ENCODE measurements at regions not wholly inside any gene's neighbourhood (a gene's known extent, or its start where the extent isn't known, plus 50 kb on each side); places are given as distances from the start of the nearest gene placed in this dataset.
"Not testable (repeated sequence)": the region's sequence is repeated elsewhere in the genome, so short reads cannot be mapped to it uniquely, and the experiment has no call there.

DNA sequence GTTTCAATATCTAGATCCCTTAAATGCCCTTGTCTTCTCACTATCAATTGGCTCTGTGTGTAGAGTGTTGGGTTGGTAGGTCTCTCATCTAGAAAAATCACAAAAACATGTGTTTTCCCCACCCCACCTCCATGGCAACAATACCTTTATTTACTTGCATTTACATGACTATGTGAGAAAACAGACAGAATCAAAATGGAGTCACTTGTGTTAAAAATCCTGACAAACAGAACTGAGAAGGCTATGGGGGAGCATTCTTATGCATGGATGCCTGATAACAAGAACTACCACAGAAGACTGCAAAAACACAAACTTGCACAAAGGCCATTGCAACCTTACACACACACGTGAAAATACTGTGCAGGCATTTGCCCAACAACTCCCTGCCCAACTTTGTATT, 1352.9 kb upstream of the CDH9 start:
- no peaks in the 10 kb centered on the region for H3K36me3 ChIP-seq (ENCODE audit: insufficient read depth, low read length)
- no peak overlapping the region for H3K4me3 ChIP-seq (ENCODE audit: low read length)
- H3K27me3 ChIP-seq (ENCODE audit: insufficient read depth, low read length), result no peaks in the 10 kb centered on the region
- H3K9me3 ChIP-seq (ENCODE audit: low read length), result no peaks in the 10 kb centered on the region
- no peak overlapping the region for H2AFZ ChIP-seq (ENCODE audit: low read depth, low read length)
- no peaks in the 10 kb centered on the region for H3K4me1 ChIP-seq (ENCODE audit: insufficient read depth, low read length)

DNA sequence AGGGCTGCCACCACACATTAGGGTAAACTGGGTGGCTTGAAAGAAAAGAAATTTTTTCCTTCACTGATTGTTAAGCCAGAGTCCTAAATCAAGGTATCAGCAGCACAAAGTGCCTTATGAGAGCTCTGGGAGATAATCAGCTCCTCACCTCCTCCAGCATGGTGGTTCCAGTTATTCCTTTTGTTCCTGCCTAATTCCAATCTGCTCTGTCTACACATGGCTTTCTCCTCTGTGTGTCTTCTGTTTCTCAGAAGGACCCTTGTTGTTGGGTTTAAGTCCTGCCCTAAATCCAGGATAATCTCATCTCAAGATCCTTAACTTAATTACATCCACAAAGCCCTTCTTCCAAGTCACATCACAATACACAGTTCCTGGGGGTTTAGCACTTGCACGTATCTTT, 1352.0 kb upstream of the CDH9 start:
- Histone ChIP-seq H3K4me1 (ENCODE audit: insufficient read depth, low read length) (no peaks in the 10 kb centered on the region), H3K36me3 (ENCODE audit: insufficient read depth, low read length) (no peaks in the 10 kb centered on the region)

GRCh38 chr5:28389727-28390126, 1351.3 kb upstream of the CDH9 start:
- H2AFZ ChIP-seq (ENCODE audit: low read depth, low read length); H3K4me3 ChIP-seq (ENCODE audit: low read length); H3K9me3 ChIP-seq (ENCODE audit: low read length); H3K36me3 ChIP-seq (ENCODE audit: insufficient read depth, low read length); H3K27me3 ChIP-seq (ENCODE audit: insufficient read depth, low read length); H3K4me1 ChIP-seq (ENCODE audit: insufficient read depth, low read length): not testable (repeated sequence)

More for the DNA sequence above, 1352.0 kb upstream of the CDH9 start:
- Histone ChIP-seq H3K9me3 (ENCODE audit: low read length) (no peaks in the 10 kb centered on the region), H3K27me3 (ENCODE audit: insufficient read depth, low read length) (no peaks in the 10 kb centered on the region), H2AFZ (ENCODE audit: low read depth, low read length) (no peak overlapping the region), H3K4me3 (ENCODE audit: low read length) (no peak overlapping the region)

GRCh38 chr5:28388428-28388827, 1350.0 kb upstream of the CDH9 start:
- Histone ChIP-seq H2AFZ (ENCODE audit: low read depth, low read length) (no peak overlapping the region), H3K27me3 (ENCODE audit: insufficient read depth, low read length) (no peaks in the 10 kb centered on the region), H3K4me1 (ENCODE audit: insufficient read depth, low read length) (no peaks in the 10 kb centered on the region), H3K4me3 (ENCODE audit: low read length) (no peak overlapping the region), H3K9me3 (ENCODE audit: low read length) (no peaks in the 10 kb centered on the region), H3K36me3 (ENCODE audit: insufficient read depth, low read length) (no peaks in the 10 kb centered on the region)

DNA sequence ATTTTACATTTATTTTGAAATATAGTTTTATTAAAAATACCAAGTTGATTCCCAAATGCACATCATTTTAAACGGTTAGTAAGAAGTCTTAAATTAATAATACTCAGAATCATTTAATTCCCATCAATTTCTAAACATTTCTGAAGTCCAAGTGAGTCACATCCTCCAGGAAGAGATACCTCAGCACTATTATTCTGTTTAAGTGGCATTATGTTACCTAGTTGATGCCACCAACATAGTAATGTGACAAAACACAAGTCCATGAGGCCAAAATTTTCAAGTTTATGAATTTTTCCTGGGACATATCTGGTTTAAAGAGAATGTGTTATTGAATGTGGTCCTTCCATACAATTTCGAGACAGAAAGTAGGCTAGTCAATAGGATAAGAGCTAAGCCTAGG, 1348.3 kb upstream of the CDH9 start:
- Histone ChIP-seq H3K27me3 (ENCODE audit: insufficient read depth, low read length) (no peaks in the 10 kb centered on the region), H3K4me1 (ENCODE audit: insufficient read depth, low read length) (no peaks in the 10 kb centered on the region), H3K36me3 (ENCODE audit: insufficient read depth, low read length) (no peaks in the 10 kb centered on the region), H3K9me3 (ENCODE audit: low read length) (no peaks in the 10 kb centered on the region), H2AFZ (ENCODE audit: low read depth, low read length) (no peak overlapping the region), H3K4me3 (ENCODE audit: low read length) (no peak overlapping the region)

- no peak overlapping the region for H3K4me3 ChIP-seq (ENCODE audit: low read length)
Measured at GRCh38 chr5:28380167-28380566, 1341.8 kb upstream of the CDH9 start.

DNA sequence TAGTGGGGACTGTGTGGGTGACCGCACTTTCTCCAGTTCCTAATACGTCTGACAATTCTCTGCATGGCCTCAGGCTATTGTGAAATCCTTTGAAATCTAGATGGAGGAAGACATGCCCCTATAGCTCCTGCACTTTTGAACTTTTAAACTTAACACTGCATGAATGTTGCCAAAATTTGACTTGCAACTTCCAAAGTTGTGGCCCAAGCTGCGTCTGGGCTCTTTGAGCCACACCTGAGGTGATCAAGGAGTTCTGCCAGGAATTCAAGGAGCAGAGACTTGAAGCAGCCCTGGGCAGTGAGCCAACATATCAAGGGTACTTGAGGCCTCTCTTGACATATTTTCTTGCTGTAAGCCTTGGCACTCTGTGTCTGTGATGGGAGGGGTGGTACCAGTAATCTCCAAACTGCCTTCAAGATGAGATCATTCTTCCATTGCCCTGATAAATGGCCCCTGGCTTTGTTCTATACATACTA, 1336.1 kb upstream of the CDH9 start:
- Histone ChIP-seq H2AFZ (ENCODE audit: low read depth, low read length) (no peak overlapping the region), H3K4me3 (ENCODE audit: low read length) (no peak overlapping the region), H3K4me1 (ENCODE audit: insufficient read depth, low read length) (peaks cover 4% of the 10 kb centered on the region), H3K27me3 (ENCODE audit: insufficient read depth, low read length) (no peaks in the 10 kb centered on the region), H3K9me3 (ENCODE audit: low read length) (no peaks in the 10 kb centered on the region), H3K36me3 (ENCODE audit: insufficient read depth, low read length) (no peaks in the 10 kb centered on the region)

More at GRCh38 chr5:28380167-28380566, 1341.8 kb upstream of the CDH9 start:
- no peaks in the 10 kb centered on the region for H3K36me3 ChIP-seq (ENCODE audit: insufficient read depth, low read length)
- no peak overlapping the region for H2AFZ ChIP-seq (ENCODE audit: low read depth, low read length)
- H3K9me3 ChIP-seq (ENCODE audit: low read length), result no peaks in the 10 kb centered on the region
- H3K4me1 ChIP-seq (ENCODE audit: insufficient read depth, low read length), result peaks cover 3% of the 10 kb centered on the region
- H3K27me3 ChIP-seq (ENCODE audit: insufficient read depth, low read length), result no peaks in the 10 kb centered on the region

DNA sequence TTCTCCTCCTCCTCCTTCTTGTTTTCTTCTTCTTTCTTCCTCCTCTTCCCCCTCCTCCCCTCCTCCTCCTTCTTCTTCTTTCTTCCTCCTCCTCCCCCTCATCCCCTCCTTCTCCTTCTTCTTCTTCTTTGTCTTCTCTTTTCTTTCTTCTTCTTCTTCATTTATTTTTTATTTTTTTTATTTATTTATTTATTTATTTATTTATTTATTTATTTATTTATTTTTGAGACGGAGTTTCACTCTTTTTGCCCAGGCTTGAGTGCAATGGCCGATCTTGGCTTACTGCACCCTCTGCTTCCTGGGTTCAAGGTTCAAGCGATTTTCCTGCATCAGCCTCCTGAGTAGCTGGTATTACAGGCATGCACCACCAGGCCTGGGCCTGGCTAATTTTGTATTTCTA, 1332.5 kb upstream of the CDH9 start:
- Histone ChIP-seq H3K27me3 (ENCODE audit: insufficient read depth, low read length) (no peaks in the 10 kb centered on the region), H3K36me3 (ENCODE audit: insufficient read depth, low read length) (no peaks in the 10 kb centered on the region), H3K4me3 (ENCODE audit: low read length) (no peak overlapping the region), H3K4me1 (ENCODE audit: insufficient read depth, low read length) (peaks cover 4% of the 10 kb centered on the region), H2AFZ (ENCODE audit: low read depth, low read length) (no peak overlapping the region), H3K9me3 (ENCODE audit: low read length) (no peaks in the 10 kb centered on the region)

- H3K4me1 ChIP-seq (ENCODE audit: insufficient read depth, low read length), result no peaks in the 10 kb centered on the region
- no peak overlapping the region for H2AFZ ChIP-seq (ENCODE audit: low read depth, low read length)
- no peaks in the 10 kb centered on the region for H3K9me3 ChIP-seq (ENCODE audit: low read length)
- no peaks in the 10 kb centered on the region for H3K36me3 ChIP-seq (ENCODE audit: insufficient read depth, low read length)
- H3K4me3 ChIP-seq (ENCODE audit: low read length), result no peak overlapping the region
- no peaks in the 10 kb centered on the region for H3K27me3 ChIP-seq (ENCODE audit: insufficient read depth, low read length)
Measured at GRCh38 chr5:28369418-28369817, 1331.0 kb upstream of the CDH9 start.

DNA sequence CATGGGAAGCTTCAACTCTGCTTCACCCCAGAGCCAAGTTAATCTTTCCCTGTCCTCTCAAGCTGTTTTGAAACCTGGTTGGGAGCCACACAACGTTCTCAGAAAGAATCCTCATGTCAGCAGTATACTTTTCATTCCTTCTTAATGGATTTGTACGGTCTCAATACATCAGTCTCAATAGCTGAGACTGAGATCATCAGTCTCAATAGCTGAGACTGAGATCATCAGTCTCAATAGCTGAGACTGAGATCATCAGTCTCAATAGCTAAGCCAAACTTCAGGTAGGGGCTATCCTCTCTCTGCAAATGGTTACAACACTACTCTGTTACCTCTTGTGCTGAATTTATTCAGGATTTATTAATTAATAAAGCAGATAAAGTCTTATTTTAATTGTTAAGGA, 1317.4 kb upstream of the CDH9 start:
- Histone ChIP-seq H3K36me3 (ENCODE audit: insufficient read depth, low read length) (no peaks in the 10 kb centered on the region), H3K9me3 (ENCODE audit: low read length) (no peaks in the 10 kb centered on the region), H3K27me3 (ENCODE audit: insufficient read depth, low read length) (no peaks in the 10 kb centered on the region)

GRCh38 chr5:28346696-28347095, 1308.3 kb upstream of the CDH9 start:
- Histone ChIP-seq H3K9me3 (ENCODE audit: low read length) (no peaks in the 10 kb centered on the region), H3K36me3 (ENCODE audit: insufficient read depth, low read length) (no peaks in the 10 kb centered on the region), H3K4me1 (ENCODE audit: insufficient read depth, low read length) (no peaks in the 10 kb centered on the region), H2AFZ (ENCODE audit: low read depth, low read length) (no peak overlapping the region), H3K4me3 (ENCODE audit: low read length) (no peak overlapping the region), H3K27me3 (ENCODE audit: insufficient read depth, low read length) (no peaks in the 10 kb centered on the region)

More for the DNA sequence above, 1317.4 kb upstream of the CDH9 start:
- H2AFZ ChIP-seq (ENCODE audit: low read depth, low read length), result no peak overlapping the region
- H3K4me3 ChIP-seq (ENCODE audit: low read length), result no peak overlapping the region
- H3K4me1 ChIP-seq (ENCODE audit: insufficient read depth, low read length), result peaks cover 4% of the 10 kb centered on the region

DNA sequence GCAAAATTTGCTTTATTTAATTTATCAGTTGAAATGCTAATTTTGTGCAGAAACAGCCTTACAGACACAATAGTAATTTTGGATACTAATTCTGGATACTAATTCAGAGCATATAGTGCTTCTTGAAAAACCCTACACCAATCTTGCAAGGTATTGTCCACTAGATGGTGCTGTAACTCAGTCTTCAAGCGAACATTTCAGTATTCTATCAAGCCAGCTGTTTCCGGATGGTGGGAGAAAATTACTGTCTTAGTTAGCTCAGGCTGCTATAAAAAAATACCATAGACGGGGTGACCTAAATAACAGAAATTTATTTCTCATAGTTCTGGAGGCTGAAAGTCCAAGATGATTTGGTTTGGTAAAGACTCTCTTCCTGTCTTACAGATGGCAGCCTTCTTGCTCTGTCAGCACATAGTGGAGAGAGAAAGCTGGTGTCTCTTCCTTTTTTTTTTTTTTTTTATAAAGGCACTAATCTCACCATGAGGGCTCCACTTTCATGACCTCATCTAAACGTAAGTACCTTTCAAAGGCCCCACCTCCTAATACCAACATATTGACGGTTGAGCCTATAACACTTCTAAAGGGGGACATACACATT, 1306.5 kb upstream of the CDH9 start:
- Histone ChIP-seq H3K4me3 (ENCODE audit: low read length) (no peak overlapping the region), H3K27me3 (ENCODE audit: insufficient read depth, low read length) (no peaks in the 10 kb centered on the region), H3K9me3 (ENCODE audit: low read length) (no peaks in the 10 kb centered on the region)

GRCh38 chr5:28329176-28329575, 1290.8 kb upstream of the CDH9 start:
- Histone ChIP-seq H3K4me1 (ENCODE audit: insufficient read depth, low read length) (no peaks in the 10 kb centered on the region), H3K9me3 (ENCODE audit: low read length) (peaks cover 3% of the 10 kb centered on the region), H3K27me3 (ENCODE audit: insufficient read depth, low read length) (no peaks in the 10 kb centered on the region)

More for the DNA sequence above, 1306.5 kb upstream of the CDH9 start:
- Histone ChIP-seq H3K4me1 (ENCODE audit: insufficient read depth, low read length) (no peaks in the 10 kb centered on the region), H3K36me3 (ENCODE audit: insufficient read depth, low read length) (no peaks in the 10 kb centered on the region), H2AFZ (ENCODE audit: low read depth, low read length) (no peak overlapping the region)

DNA sequence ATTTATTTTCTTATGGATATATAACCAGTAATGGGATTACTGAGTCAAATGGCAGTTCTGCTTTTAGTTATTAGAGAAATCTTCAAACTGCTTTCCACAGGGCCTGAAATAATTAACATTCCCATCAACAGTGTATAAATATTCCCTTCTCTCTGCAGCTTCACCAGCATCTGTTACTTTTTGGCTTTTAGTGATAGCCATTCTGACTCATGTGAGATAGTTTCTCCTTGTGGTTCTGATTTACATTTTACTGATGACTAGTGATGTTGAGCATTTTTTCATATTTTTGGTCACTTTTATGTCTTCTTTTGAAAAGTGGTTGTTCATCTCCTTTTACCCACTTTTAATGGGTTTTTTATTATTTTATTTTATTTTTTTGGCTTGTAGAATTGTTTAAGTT, 1290.3 kb upstream of the CDH9 start:
- H3K4me1 ChIP-seq (ENCODE audit: insufficient read depth, low read length), result no peaks in the 10 kb centered on the region
- no peaks in the 10 kb centered on the region for H3K27me3 ChIP-seq (ENCODE audit: insufficient read depth, low read length)

More at GRCh38 chr5:28329176-28329575, 1290.8 kb upstream of the CDH9 start:
- no peak overlapping the region for H2AFZ ChIP-seq (ENCODE audit: low read depth, low read length)
- no peaks in the 10 kb centered on the region for H3K36me3 ChIP-seq (ENCODE audit: insufficient read depth, low read length)
- H3K4me3 ChIP-seq (ENCODE audit: low read length), result no peak overlapping the region

More for the DNA sequence above, 1290.3 kb upstream of the CDH9 start:
- peaks cover 3% of the 10 kb centered on the region for H3K9me3 ChIP-seq (ENCODE audit: low read length)
- H3K36me3 ChIP-seq (ENCODE audit: insufficient read depth, low read length), result no peaks in the 10 kb centered on the region
- H2AFZ ChIP-seq (ENCODE audit: low read depth, low read length), result no peak overlapping the region
- no peak overlapping the region for H3K4me3 ChIP-seq (ENCODE audit: low read length)

All from neuron (in vitro differentiated cells).